Fibroblast of peridontal ligament (primary cell): ENCODE measurements at regions not wholly inside any gene's neighbourhood (a gene's known extent, or its start where the extent isn't known, plus 50 kb on each side); places are given as distances from the start of the nearest gene placed in this dataset.
A peak's percentile ranks its signal among the peaks of the same experiment; 100 is the strongest.
"Not testable (repeated sequence)": the region's sequence is repeated elsewhere in the genome, so short reads cannot be mapped to it uniquely, and the experiment has no call there.

Experiments
- DNase-seq: peaks from one replicate; pipeline ENCODE4 v3.0.0-alpha.2; 2010; ENCODE audit errors: extremely low read depth

DNA sequence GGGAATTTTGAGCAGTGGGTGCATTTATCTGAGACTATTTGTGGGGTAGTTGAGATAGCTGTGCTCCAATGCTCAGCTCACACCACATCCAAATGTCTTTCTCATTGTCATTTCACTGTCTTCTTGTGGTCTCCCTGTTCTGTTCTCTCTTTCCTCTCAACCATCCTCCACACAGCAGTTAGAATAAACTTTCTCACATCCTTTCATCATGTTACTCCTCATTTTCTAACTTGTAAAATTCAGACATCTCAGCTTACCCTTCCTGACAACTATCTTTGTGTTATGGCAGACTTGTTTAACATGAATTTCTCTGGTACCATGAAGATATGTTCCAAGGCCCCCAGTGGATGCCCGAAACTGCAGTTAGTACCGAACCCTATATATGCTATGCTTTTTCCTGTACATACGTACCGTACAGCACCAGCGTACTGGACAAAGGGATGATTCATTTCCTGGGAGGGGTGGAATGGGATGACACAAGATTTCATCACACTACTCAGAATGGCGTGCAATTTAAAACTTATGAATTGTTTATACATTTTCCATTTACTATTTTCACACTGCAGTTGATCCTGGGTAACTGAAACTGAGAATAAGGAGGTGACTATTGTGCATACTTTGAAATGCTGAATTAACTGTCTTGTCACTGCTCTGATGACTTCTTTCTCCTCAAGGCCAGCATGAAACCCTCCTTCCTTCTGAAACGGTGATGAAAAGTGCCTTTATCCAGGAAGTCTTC is 177.1 kb upstream of the SLC38A2 start:
- DNase-seq, result peak; percentile 93

DNA sequence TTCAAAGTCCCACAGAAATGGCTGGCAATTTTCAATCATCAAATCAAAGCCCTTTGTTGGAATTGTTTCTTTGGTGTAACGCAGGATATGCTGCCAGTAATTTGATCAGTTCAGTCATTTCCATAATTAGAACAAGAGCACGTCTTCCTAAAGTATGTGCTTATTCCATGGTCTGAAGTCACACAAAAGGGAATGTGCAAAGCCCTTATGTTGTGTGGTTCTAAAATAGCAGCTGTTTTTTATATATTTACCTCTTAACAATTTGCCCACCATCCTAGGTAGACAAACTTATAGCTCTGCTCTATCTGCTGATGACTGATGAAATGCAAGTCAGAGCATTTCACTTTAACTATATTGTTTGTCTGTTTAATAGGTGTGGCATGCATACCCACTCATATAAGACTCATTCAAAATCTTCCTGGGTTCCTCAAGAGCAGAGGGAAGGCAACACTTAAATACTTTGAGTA is 176.1 kb upstream of the SLC38A2 start:
- DNase-seq, result peak; percentile 88

- no peak for DNase-seq
Measured at GRCh38 chr12:46547421-46548354, 175.1 kb upstream of the SLC38A2 start.

DNA sequence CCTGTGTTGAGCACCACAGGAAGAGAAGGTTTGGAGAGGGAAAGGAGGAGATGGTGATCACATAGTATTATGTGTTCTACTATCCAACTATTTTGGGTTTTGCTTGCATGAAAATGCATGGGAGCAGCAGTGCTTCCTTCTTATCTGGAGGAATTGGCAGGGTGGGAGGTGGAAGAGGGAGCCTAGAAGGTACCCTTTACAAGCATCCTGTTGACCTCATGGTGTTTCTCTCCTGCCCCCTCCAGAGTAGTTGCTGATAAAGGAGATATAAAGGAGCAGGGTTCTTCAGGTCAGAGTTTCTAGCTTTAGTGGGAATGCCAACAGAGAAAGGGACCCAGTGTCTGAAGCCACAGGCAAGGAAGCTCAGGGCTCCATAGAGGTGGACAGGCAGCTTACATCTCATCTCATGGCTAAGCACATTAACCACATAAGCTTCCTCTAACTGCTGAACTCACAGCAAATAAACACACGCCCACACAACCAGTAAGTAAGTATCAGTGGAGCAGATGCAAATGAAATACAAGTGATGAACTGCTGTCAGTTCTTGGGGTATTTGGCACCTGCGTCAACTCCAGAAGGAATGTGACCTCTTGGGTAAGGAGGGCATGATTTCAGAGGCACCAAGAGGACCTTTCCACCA is 174.2 kb upstream of the SLC38A2 start:
- no peak for DNase-seq

- DNase-seq, result not testable (repeated sequence)
Measured at GRCh38 chr12:46543378-46543795, 170.8 kb upstream of the SLC38A2 start.

DNA sequence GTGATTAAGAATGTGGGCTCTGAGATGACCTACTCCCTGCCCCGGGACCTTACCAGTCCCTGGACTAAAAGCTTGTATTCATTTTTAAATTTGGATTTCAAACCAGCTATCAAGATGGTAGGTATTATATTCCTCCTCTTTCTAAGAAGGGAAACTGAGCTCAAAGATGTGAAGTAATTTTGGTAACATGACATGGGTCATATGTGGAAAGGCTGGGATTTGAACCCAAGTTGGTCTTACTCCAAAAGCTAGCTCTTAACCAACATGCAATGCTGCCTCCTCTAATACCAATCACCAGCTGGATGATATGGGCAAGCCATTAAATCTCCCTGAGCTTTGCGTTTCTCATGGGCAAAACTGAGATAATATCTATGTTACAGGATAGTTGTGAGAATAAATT is 166.4 kb upstream of the SLC38A2 start:
- DNase-seq, result no peak

GRCh38 chr12:46537387-46537955 is 164.9 kb upstream of the SLC38A2 start:
- no peak for DNase-seq

GRCh38 chr12:46536316-46536715 is 163.7 kb upstream of the SLC38A2 start:
- not testable (repeated sequence) for DNase-seq

DNA sequence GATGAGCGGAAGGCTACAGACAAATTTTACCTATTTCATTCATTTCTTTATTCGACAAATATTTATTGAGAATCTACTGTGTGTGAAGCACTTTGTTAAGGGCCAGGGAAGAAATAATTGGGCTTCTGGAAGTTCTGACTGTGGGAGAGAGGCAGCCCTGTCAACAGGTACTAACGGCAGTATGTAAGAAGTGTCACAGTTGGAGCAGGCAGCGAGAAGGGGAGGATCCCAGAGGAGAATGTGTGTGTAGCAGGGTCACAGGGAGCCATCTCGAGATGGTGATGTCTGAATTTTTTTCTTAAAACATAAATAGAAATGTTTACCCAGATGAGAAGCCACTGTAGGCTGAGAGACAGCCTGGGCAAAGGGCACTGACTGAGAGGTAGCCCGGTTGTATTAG is 163.3 kb upstream of the SLC38A2 start:
- no peak for DNase-seq

- DNase-seq, result no peak
Measured at GRCh38 chr12:46535376-46535775, 162.8 kb upstream of the SLC38A2 start.

GRCh38 chr12:46534327-46534840 is 161.8 kb upstream of the SLC38A2 start:
- no peak for DNase-seq

GRCh38 chr12:46533723-46534122 is 161.2 kb upstream of the SLC38A2 start:
- DNase-seq, result no peak

GRCh38 chr12:46531804-46532203 is 159.2 kb upstream of the SLC38A2 start:
- DNase-seq, result no peak

DNA sequence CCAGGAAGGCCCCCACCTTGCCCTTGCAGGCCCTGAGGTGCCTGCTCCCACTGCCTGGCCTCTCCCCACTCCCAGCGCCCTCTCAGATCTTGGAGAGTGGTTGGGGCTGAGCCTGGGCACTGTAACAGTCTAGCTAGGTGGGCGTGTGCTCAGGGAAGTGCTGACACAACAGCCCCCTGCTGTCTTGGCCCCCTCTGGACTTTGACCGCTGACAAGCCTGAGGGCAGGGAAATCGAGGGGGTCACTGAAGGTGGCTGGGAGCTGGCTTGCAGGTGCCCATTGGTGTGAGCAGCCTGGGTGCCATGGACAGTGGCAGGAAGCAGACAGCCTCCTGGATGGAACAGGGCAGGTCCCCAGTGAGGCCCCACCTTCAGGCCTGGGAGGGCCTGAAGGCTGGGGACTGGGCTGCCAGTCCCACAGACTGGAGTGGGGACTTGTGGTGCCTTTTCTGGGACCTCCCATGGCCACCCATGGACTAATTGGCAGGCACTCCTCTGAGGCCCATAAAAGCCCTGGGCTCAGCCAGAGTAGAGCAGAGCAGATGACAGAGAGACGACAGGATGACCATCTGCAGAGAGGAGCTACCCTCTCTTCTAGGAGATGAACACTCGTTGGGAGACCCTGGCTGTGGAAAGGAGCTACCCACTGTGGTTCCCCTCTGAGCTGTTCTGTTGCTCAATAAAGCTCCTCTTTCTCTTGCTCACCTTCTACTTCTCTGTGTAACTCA is 158.6 kb upstream of the SLC38A2 start:
- no peak for DNase-seq

- no peak for DNase-seq
Measured at GRCh38 chr12:46530373-46531056, 157.9 kb upstream of the SLC38A2 start.

- DNase-seq, result no peak
Measured at GRCh38 chr12:46526233-46526632, 153.7 kb upstream of the SLC38A2 start.

- peak; percentile 87 for DNase-seq
Measured at GRCh38 chr12:46524778-46525177, 152.2 kb upstream of the SLC38A2 start.

GRCh38 chr12:46523863-46524770 is 151.5 kb upstream of the SLC38A2 start:
- DNase-seq, result peak; percentile 88

DNA sequence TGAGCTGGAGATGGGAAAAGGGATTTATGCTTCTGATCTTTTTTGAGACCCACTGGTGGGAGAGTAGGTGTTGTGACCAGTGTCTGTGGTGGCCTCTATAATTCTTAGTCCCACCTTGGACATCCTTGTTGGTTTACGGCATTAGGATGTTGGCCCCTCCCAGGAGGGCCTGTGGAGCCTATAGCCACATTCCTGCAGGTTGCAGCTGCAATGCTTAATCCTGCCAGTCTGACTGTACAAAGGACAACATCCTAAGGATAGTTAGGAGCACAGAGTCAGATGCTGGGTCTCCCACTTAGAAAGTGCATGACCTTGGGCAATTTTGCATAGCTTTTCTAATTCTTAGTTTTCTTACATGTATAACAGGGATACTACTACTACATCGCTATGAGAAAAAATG is 150.9 kb upstream of the SLC38A2 start:
- DNase-seq, result no peak
